Muscle layer of colon (tissue), 2 donors: ENCODE measurements at regions not wholly inside any gene's neighbourhood (a gene's known extent, or its start where the extent isn't known, plus 50 kb on each side); places are given as distances from the start of the nearest gene placed in this dataset.
"Not testable (repeated sequence)": the region's sequence is repeated elsewhere in the genome, so short reads cannot be mapped to it uniquely, and the experiment has no call there.

Experiments
- H3K27ac ChIP-seq: one replicate; pipeline ENCODE4 v1.7.0; 2013; ENCODE audit warnings: low read depth, mild to moderate bottlenecking, low read length, moderate library complexity
- H3K27me3 ChIP-seq, 2 donors: one replicate each; pipeline ENCODE4 v1.7.0; 2013; ENCODE audit warnings: low read length in 2 of 2, mild to moderate bottlenecking in 2 of 2; ENCODE audit not compliant: insufficient read depth in 2 of 2, control insufficient read depth in 1 of 2
- H3K36me3 ChIP-seq: one replicate; pipeline ENCODE4 v1.7.0; 2013; ENCODE audit warnings: mild to moderate bottlenecking, low read length; ENCODE audit not compliant: insufficient read depth
- H3K4me1 ChIP-seq: one replicate; pipeline ENCODE4 v1.7.0; 2013; ENCODE audit warnings: mild to moderate bottlenecking, low read length; ENCODE audit not compliant: insufficient read depth
- H3K4me3 ChIP-seq, 2 donors: one replicate each; pipeline ENCODE4 v1.7.0; 2013; ENCODE audit warnings: low read length in 2 of 2, low read depth in 1 of 2, mild to moderate bottlenecking in 1 of 2, moderate library complexity in 1 of 2
- H3K9ac ChIP-seq: one replicate; pipeline ENCODE4 v1.7.0; 2013; ENCODE audit warnings: low read length
- H3K9me3 ChIP-seq: one replicate; pipeline ENCODE4 v1.7.0; 2013; ENCODE audit warnings: mild to moderate bottlenecking, low read length
- donor health status: abdominal sarcoma.
- donor health status: Adenocarcinoma of cecum.

- not testable (repeated sequence) for H3K9me3 ChIP-seq, H3K27me3 ChIP-seq, H3K9ac ChIP-seq, H3K4me1 ChIP-seq, H3K4me3 ChIP-seq, H3K36me3 ChIP-seq, H3K27ac ChIP-seq
Observed at GRCh38 chr2:87246066-87246717, 224.5 kb upstream of the PLGLB1 start.

GRCh38 chr2:87252046-87252445 is 230.4 kb upstream of the PLGLB1 start:
- not testable (repeated sequence) for H3K27me3 ChIP-seq, H3K4me1 ChIP-seq, H3K27ac ChIP-seq, H3K9ac ChIP-seq, H3K4me3 ChIP-seq, H3K36me3 ChIP-seq, H3K9me3 ChIP-seq

- H3K27ac ChIP-seq, H3K4me3 ChIP-seq: not testable (repeated sequence)
Observed at GRCh38 chr2:87254562-87254961, 232.9 kb upstream of the PLGLB1 start.

GRCh38 chr2:87255410-87255809 is 233.8 kb upstream of the PLGLB1 start:
- H3K9ac ChIP-seq, H3K9me3 ChIP-seq, H3K27ac ChIP-seq, H3K36me3 ChIP-seq, H3K4me3 ChIP-seq, H3K27me3 ChIP-seq, H3K4me1 ChIP-seq: not testable (repeated sequence)

More at GRCh38 chr2:87254562-87254961, 232.9 kb upstream of the PLGLB1 start:
- not testable (repeated sequence) for H3K4me1 ChIP-seq, H3K27me3 ChIP-seq, H3K9me3 ChIP-seq, H3K9ac ChIP-seq, H3K36me3 ChIP-seq

GRCh38 chr2:87258887-87259286 is 237.2 kb upstream of the PLGLB1 start:
- not testable (repeated sequence) for H3K9me3 ChIP-seq, H3K27ac ChIP-seq, H3K4me1 ChIP-seq

GRCh38 chr2:87262184-87262702 is 240.6 kb upstream of the PLGLB1 start:
- not testable (repeated sequence) for H3K36me3 ChIP-seq, H3K4me1 ChIP-seq, H3K27me3 ChIP-seq, H3K9ac ChIP-seq, H3K4me3 ChIP-seq, H3K27ac ChIP-seq, H3K9me3 ChIP-seq

More at GRCh38 chr2:87258887-87259286, 237.2 kb upstream of the PLGLB1 start:
- not testable (repeated sequence) for H3K36me3 ChIP-seq, H3K4me3 ChIP-seq, H3K27me3 ChIP-seq, H3K9ac ChIP-seq

GRCh38 chr2:87263868-87264518 is 242.3 kb upstream of the PLGLB1 start:
- H3K9ac ChIP-seq, H3K9me3 ChIP-seq, H3K4me3 ChIP-seq, H3K27me3 ChIP-seq, H3K4me1 ChIP-seq, H3K36me3 ChIP-seq, H3K27ac ChIP-seq: not testable (repeated sequence)

- not testable (repeated sequence) for H3K27ac ChIP-seq, H3K9ac ChIP-seq, H3K4me3 ChIP-seq, H3K27me3 ChIP-seq, H3K9me3 ChIP-seq, H3K36me3 ChIP-seq, H3K4me1 ChIP-seq
Observed at GRCh38 chr2:87275192-87275591, 253.5 kb upstream of the PLGLB1 start.

GRCh38 chr2:87275974-87276629 is 254.5 kb upstream of the PLGLB1 start:
- H3K36me3 ChIP-seq, H3K27me3 ChIP-seq, H3K4me1 ChIP-seq, H3K27ac ChIP-seq, H3K9ac ChIP-seq, H3K9me3 ChIP-seq, H3K4me3 ChIP-seq: not testable (repeated sequence)

- H3K9me3 ChIP-seq, H3K4me1 ChIP-seq, H3K27me3 ChIP-seq, H3K4me3 ChIP-seq, H3K9ac ChIP-seq, H3K27ac ChIP-seq, H3K36me3 ChIP-seq: not testable (repeated sequence)
Observed at GRCh38 chr2:87276673-87277072, 255.0 kb upstream of the PLGLB1 start.

GRCh38 chr2:87277734-87278133 is 256.1 kb upstream of the PLGLB1 start:
- not testable (repeated sequence) for H3K9me3 ChIP-seq, H3K27me3 ChIP-seq, H3K36me3 ChIP-seq, H3K27ac ChIP-seq, H3K4me3 ChIP-seq, H3K4me1 ChIP-seq, H3K9ac ChIP-seq
